Stomach (tissue), 4 donors: ENCODE measurements at regions not wholly inside any gene's neighbourhood (a gene's known extent, or its start where the extent isn't known, plus 50 kb on each side); places are given as distances from the start of the nearest gene placed in this dataset.

Experiments
- POLR2A ChIP-seq, 4 donors: fragments of 450-650 bp; IDR thresholded peaks; one replicate each; pipeline ENCODE4 v1.6.1; 2016; ENCODE audit warnings: antibody characterized with exemption in 4 of 4, control low read depth in 2 of 4, mild to moderate bottlenecking in 1 of 4, moderate library complexity in 1 of 4
- POLR2AphosphoS5 ChIP-seq, 3 donors: sonication (generic); formaldehyde crosslinking; IDR thresholded peaks; one replicate each; pipeline ENCODE4 v1.6.1; 2016; ENCODE audit warnings: antibody characterized with exemption in 3 of 3
- TF ChIP-seq, protein P1 (sequence below), 7 experiments: fragments of 450-650 bp in 4 of 7; fragments of 200-600 bp in 3 of 7; sonication (generic) in 3 of 7; IDR thresholded peaks; one replicate each; pipeline ENCODE4 v1.5.1; 2016 to 2019; ENCODE audit warnings: antibody characterized with exemption in 7 of 7, control low read depth in 2 of 7, mild to moderate bottlenecking in 1 of 7

GRCh38 chr16:35560637-35560984 lies 2101.2 kb downstream of the TP53TG3F start:
- no peak for TF ChIP-seq POLR2A (IDR thresholded peaks at IDR 0.05)
- TF ChIP-seq, protein P1, sequence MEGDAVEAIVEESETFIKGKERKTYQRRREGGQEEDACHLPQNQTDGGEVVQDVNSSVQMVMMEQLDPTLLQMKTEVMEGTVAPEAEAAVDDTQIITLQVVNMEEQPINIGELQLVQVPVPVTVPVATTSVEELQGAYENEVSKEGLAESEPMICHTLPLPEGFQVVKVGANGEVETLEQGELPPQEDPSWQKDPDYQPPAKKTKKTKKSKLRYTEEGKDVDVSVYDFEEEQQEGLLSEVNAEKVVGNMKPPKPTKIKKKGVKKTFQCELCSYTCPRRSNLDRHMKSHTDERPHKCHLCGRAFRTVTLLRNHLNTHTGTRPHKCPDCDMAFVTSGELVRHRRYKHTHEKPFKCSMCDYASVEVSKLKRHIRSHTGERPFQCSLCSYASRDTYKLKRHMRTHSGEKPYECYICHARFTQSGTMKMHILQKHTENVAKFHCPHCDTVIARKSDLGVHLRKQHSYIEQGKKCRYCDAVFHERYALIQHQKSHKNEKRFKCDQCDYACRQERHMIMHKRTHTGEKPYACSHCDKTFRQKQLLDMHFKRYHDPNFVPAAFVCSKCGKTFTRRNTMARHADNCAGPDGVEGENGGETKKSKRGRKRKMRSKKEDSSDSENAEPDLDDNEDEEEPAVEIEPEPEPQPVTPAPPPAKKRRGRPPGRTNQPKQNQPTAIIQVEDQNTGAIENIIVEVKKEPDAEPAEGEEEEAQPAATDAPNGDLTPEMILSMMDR (IDR thresholded peaks at IDR 0.05): no peak
- no peak for TF ChIP-seq POLR2AphosphoS5 (IDR thresholded peaks at IDR 0.05)
